Left ventricle myocardium inferior (tissue), 1 donor: ENCODE measurements at regions not wholly inside any gene's neighbourhood (a gene's known extent, or its start where the extent isn't known, plus 50 kb on each side); places are given as distances from the start of the nearest gene placed in this dataset.

Experiments used
- DNase-seq: peaks from one replicate; pipeline ENCODE4 v3.0.0-alpha.2; 2020
- H3K27ac ChIP-seq: fragments of 200-600 bp; replicated peaks from 2 replicates; pipeline ENCODE4 v1.8.0; 2021
- H3K27me3 ChIP-seq: fragments of 200-600 bp; 2 replicates; pipeline ENCODE4 v1.8.0; 2021; ENCODE audit warnings: low read depth
- H3K36me3 ChIP-seq: fragments of 200-600 bp; 2 replicates; pipeline ENCODE4 v1.8.0; 2021
- H3K4me1 ChIP-seq: fragments of 200-600 bp; 2 replicates; pipeline ENCODE4 v1.8.0; 2021
- H3K4me3 ChIP-seq: fragments of 200-600 bp; 2 replicates; pipeline ENCODE4 v1.8.0; 2021; ENCODE audit warnings: mild to moderate bottlenecking, moderate library complexity
- H3K9me3 ChIP-seq: fragments of 200-600 bp; replicated peaks from 2 replicates; pipeline ENCODE4 v1.8.0; 2021
- intact Hi-C: fragments of 100-400 bp; cut with micrococcal nuclease; formaldehyde crosslinking; loops from one replicate; pipeline ENCODE4 v1.11.0; 2022
- TF ChIP-seq, protein P1 (sequence below): fragments of 200-600 bp; IDR thresholded peaks from 2 replicates; pipeline ENCODE4 v1.8.0; 2021; ENCODE audit warnings: antibody characterized with exemption, mild to moderate bottlenecking, borderline replicate concordance
- donor health status: DM: no; HTN: yes; CAD: no; lungs with severe emphysema.

DNA sequence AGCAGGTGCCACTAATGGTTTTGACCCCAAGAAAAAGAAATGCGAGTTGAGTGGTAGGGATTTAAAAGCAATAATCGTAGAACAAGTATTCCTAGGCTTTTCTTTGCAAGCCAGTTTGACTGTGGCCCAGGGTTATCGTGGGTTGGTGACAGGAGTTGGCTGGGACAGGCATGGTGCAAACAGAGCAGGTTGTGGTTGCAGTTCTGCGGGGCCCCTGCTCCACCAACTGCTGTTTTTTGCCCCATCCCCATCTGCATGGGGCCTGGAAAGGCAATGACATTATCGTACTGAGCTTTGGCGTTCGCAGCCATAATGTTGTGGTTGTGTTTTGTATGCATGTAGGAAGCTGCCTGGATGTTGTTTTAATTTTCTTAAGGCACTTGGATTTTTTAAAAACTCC is 274.0 kb downstream of the TSN start:
- no peaks in the 10 kb centered on the region for H3K36me3 ChIP-seq
- no peak for DNase-seq
- peaks cover 5% of the 10 kb centered on the region for H3K27me3 ChIP-seq
- no peak overlapping the region for H3K4me3 ChIP-seq
- H3K27ac ChIP-seq = no peak overlapping the region
- H3K9me3 ChIP-seq = no peaks in the 10 kb centered on the region
- no peaks in the 10 kb centered on the region for H3K4me1 ChIP-seq
- TF ChIP-seq, protein P1, sequence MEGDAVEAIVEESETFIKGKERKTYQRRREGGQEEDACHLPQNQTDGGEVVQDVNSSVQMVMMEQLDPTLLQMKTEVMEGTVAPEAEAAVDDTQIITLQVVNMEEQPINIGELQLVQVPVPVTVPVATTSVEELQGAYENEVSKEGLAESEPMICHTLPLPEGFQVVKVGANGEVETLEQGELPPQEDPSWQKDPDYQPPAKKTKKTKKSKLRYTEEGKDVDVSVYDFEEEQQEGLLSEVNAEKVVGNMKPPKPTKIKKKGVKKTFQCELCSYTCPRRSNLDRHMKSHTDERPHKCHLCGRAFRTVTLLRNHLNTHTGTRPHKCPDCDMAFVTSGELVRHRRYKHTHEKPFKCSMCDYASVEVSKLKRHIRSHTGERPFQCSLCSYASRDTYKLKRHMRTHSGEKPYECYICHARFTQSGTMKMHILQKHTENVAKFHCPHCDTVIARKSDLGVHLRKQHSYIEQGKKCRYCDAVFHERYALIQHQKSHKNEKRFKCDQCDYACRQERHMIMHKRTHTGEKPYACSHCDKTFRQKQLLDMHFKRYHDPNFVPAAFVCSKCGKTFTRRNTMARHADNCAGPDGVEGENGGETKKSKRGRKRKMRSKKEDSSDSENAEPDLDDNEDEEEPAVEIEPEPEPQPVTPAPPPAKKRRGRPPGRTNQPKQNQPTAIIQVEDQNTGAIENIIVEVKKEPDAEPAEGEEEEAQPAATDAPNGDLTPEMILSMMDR = no peak
- intact Hi-C loops = no loop called here

DNA sequence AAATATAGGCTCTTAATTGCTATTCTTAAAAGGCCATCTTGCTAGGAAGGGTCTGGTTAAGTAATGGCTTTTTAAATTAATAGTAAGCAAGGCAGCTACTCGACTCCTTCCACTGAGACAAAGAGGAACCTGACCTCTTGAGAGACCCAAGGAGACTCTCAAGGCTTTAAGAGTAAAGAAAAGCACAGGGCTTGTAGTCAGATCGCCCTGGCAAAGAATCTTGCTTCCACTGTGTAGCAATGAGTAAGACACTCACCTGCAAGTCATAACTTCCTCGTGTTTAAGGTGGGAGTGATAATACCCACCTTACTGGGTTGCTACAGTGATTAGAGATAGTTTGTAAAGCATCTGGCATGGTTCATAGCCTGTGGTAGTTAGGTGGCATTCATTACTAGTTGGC is 274.5 kb downstream of the TSN start:
- intact Hi-C loops = no loop called here
- H3K4me1 ChIP-seq = no peaks in the 10 kb centered on the region
- TF ChIP-seq, protein P1 = no peak
- H3K27ac ChIP-seq = no peak overlapping the region
- no peaks in the 10 kb centered on the region for H3K36me3 ChIP-seq
- peaks cover 5% of the 10 kb centered on the region for H3K27me3 ChIP-seq
- no peak overlapping the region for H3K4me3 ChIP-seq
- no peaks in the 10 kb centered on the region for H3K9me3 ChIP-seq
- no peak for DNase-seq

DNA sequence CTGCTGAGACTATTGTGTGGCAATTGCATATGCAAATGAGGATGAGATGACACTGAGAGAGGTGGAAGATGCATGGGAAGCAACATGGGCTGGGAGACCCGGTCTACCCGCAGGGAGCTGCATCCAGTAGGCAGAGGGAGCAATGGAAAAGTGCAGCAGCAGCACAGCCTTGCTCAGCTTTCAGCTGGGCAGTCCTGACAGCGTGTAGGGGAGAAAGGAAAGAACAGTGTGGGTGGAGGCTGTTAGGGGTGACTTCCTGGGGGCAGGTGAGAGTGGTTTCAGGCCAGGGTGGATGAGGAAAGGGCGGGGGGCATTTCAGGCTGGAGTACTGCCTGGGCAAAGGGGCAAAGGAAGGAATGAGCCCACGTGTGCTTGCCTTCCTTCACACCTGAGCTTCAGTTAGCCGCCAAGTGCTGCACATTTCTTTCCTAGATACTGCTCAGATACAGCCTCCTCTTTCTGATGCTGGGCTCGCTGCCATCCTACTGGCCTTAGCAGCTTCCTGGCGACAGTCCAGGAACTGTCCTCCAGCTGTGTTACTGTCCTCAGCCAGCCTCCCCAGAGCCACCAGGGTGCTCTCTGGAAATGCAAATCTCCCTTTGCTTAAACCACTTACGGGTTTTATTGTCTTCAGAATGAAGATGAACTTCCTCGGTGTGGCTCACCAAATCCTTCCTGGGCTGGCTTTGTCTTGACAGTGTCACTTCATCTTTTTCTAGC is 276.3 kb downstream of the TSN start:
- peak; percentile 27 for DNase-seq
- intact Hi-C loops = no loop called here
- TF ChIP-seq, protein P1 = no peak
- Histone ChIP-seq H3K4me3 (no peak overlapping the region), H3K9me3 (no peaks in the 10 kb centered on the region), H3K4me1 (no peaks in the 10 kb centered on the region), H3K27ac (no peak overlapping the region), H3K36me3 (no peaks in the 10 kb centered on the region), H3K27me3 (peaks cover 5% of the 10 kb centered on the region)

DNA sequence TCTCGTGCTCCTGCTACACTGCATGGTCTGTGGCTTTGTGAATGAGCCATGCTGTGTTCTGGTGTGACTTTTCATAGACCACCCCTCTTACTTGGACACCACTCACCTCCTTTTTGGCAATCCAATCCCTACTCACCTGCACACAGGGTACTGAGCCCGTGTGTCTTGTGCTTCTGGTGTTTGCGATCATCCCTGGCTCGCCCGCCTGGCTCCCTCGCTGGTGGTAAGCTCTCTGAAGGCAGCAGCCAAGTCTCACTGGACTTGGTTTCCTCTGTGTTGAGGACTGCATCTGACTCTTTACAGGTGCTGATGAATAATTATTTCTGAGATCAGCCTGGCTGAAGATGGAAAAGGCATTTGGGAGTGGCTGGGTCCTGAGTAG is 276.8 kb downstream of the TSN start:
- Histone ChIP-seq H3K27me3 (peaks cover 8% of the 10 kb centered on the region), H3K4me1 (no peaks in the 10 kb centered on the region), H3K36me3 (no peaks in the 10 kb centered on the region), H3K4me3 (no peak overlapping the region), H3K27ac (no peak overlapping the region), H3K9me3 (no peaks in the 10 kb centered on the region)
- intact Hi-C loops = no loop called here
- TF ChIP-seq, protein P1 = no peak
- no peak for DNase-seq

DNA sequence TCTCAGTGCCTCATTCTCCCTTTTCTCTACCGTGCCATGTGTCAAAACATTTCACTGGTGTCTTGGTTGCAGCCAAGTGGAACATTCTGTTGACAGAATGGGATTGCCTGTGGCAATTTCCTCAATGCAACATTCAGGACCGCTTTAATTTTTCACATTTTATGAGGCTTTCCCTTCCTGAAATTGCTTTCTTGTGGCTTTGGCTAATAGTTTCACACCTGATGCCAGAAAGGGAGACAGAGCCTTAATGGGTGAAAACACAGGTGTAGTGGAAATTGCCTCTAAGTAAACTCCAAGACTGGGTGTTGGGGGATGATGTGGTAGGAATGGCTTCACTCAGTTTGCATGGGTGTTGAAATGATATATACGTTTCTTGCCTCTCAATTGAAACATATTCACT is 278.3 kb downstream of the TSN start:
- Histone ChIP-seq H3K27ac (no peak overlapping the region), H3K9me3 (peaks cover 3% of the 10 kb centered on the region), H3K4me3 (no peak overlapping the region), H3K27me3 (peaks cover 9% of the 10 kb centered on the region), H3K4me1 (no peaks in the 10 kb centered on the region), H3K36me3 (no peaks in the 10 kb centered on the region)
- TF ChIP-seq, protein P1 = no peak
- intact Hi-C loops = no loop called here
- no peak for DNase-seq
